Astrocyte (in vitro differentiated cells and primary cell): ENCODE measurements at regions not wholly inside any gene's neighbourhood (a gene's known extent, or its start where the extent isn't known, plus 50 kb on each side); places are given as distances from the start of the nearest gene placed in this dataset.

Source experiments
- DNase-seq: peaks from one replicate; pipeline ENCODE4 v3.0.0-alpha.2; 2010; ENCODE audit warnings: low read depth
- FAIRE-seq: peaks from 2 replicates; lab custom pipeline; 2011; peaks lifted over from hg19 to GRCh38; lab: Jason Lieb, UNC
- H2AFZ ChIP-seq: 2 replicates; pipeline ENCODE4 v1.6.0; 2012; ENCODE audit warnings: low read depth, low read length, inconsistent platforms
- H3K27ac ChIP-seq: 2 replicates; pipeline ENCODE4 v1.5.1; 2011; ENCODE audit warnings: low read depth, low read length, inconsistent platforms
- H3K27me3 ChIP-seq: 2 replicates; pipeline ENCODE4 v1.6.0; 2011; ENCODE audit warnings: low read length, inconsistent platforms; ENCODE audit not compliant: insufficient read depth
- H3K36me3 ChIP-seq: 2 replicates; pipeline ENCODE4 v1.5.1; 2011; ENCODE audit warnings: low read length, inconsistent platforms; ENCODE audit not compliant: insufficient read depth
- H3K4me1 ChIP-seq: 2 replicates; pipeline ENCODE4 v1.5.1; 2011; ENCODE audit warnings: low read length, inconsistent platforms; ENCODE audit not compliant: insufficient read depth
- H3K4me2 ChIP-seq: 2 replicates; pipeline ENCODE4 v1.6.0; 2012; ENCODE audit warnings: low read length, inconsistent platforms
- H3K4me3 ChIP-seq: 2 replicates; pipeline ENCODE4 v1.5.1; 2011; ENCODE audit warnings: low read depth, mild to moderate bottlenecking, low read length, inconsistent platforms; ENCODE audit not compliant: insufficient read depth
- H3K79me2 ChIP-seq: 2 replicates; pipeline ENCODE4 v1.6.0; 2012; ENCODE audit warnings: mild to moderate bottlenecking, low read length, inconsistent platforms; ENCODE audit not compliant: insufficient read depth
- H3K9ac ChIP-seq: 2 replicates; pipeline ENCODE4 v1.6.0; 2012; ENCODE audit warnings: mild to moderate bottlenecking, low read length, inconsistent platforms
- H3K9me3 ChIP-seq: 2 replicates; pipeline ENCODE4 v1.5.1; 2012; ENCODE audit warnings: low read depth, mild to moderate bottlenecking, low read length, inconsistent platforms; ENCODE audit not compliant: insufficient read depth
- H4K20me1 ChIP-seq: 2 replicates; pipeline ENCODE4 v1.6.0; 2012; ENCODE audit warnings: low read length, inconsistent platforms; ENCODE audit not compliant: insufficient read depth
- H3K27ac Mint-ChIP-seq: one replicate; pipeline ENCODE4 v1.8.0; 2021; ENCODE audit warnings: mild to moderate bottlenecking, mixed read lengths; ENCODE audit not compliant: unreplicated experiment
- H3K27me3 Mint-ChIP-seq: one replicate; pipeline ENCODE4 v1.8.0; 2021; ENCODE audit warnings: low read depth, mixed read lengths; ENCODE audit not compliant: unreplicated experiment
- H3K36me3 Mint-ChIP-seq: one replicate; pipeline ENCODE4 v1.8.0; 2021; ENCODE audit warnings: low read depth, mixed read lengths; ENCODE audit not compliant: unreplicated experiment
- H3K4me1 Mint-ChIP-seq: one replicate; pipeline ENCODE4 v1.8.0; 2021; ENCODE audit warnings: low read depth, mixed read lengths; ENCODE audit not compliant: unreplicated experiment
- H3K4me3 Mint-ChIP-seq: one replicate; pipeline ENCODE4 v1.8.0; 2021; ENCODE audit warnings: mild to moderate bottlenecking, moderate library complexity, mixed read lengths; ENCODE audit not compliant: unreplicated experiment
- H3K9me3 Mint-ChIP-seq: one replicate; pipeline ENCODE4 v1.8.0; 2021; ENCODE audit warnings: mild to moderate bottlenecking, mixed read lengths; ENCODE audit not compliant: unreplicated experiment
- CTCF ChIP-seq: IDR thresholded peaks from 2 replicates; pipeline ENCODE4 v1.5.1; 2011; ENCODE audit warnings: low read depth, mild to moderate bottlenecking, inconsistent platforms, low read length, moderate library complexity; ENCODE audit not compliant: insufficient read depth
- EZH2 ChIP-seq: IDR thresholded peaks from 2 replicates; pipeline ENCODE4 v1.6.1; 2012; ENCODE audit warnings: mild to moderate bottlenecking, low read length, inconsistent platforms; ENCODE audit not compliant: insufficient read depth

GRCh38 chr9:106441283-106441682 is 421.7 kb upstream of the ZNF462 start:
- H3K79me2 ChIP-seq, result no peaks in the 10 kb centered on the region
- Mint-ChIP-seq H3K4me3 (no peak overlapping the region), H3K9me3 (peaks cover 3% of the 10 kb centered on the region), H3K36me3 (no peaks in the 10 kb centered on the region), H3K4me1 (peaks cover 11% of the 10 kb centered on the region), H3K27ac (no peak overlapping the region), H3K27me3 (no peaks in the 10 kb centered on the region)
- H3K9me3 ChIP-seq, result no peaks in the 10 kb centered on the region
- H3K4me1 ChIP-seq, result no peaks in the 10 kb centered on the region
- no peak overlapping the region for H3K4me2 ChIP-seq
- DNase-seq (no peak), FAIRE-seq (no peak)
- no peaks in the 10 kb centered on the region for H3K36me3 ChIP-seq
- H2AFZ ChIP-seq, result no peak overlapping the region
- H3K4me3 ChIP-seq, result no peak overlapping the region
- H3K27me3 ChIP-seq, result no peaks in the 10 kb centered on the region
- TF ChIP-seq CTCF (no peak), EZH2 (no peak)
- no peak overlapping the region for H3K9ac ChIP-seq
- H4K20me1 ChIP-seq, result no peaks in the 10 kb centered on the region
- H3K27ac ChIP-seq, result no peak overlapping the region

- no peak overlapping the region for H3K27ac ChIP-seq
- Mint-ChIP-seq H3K9me3 (peaks cover 3% of the 10 kb centered on the region), H3K4me3 (no peak overlapping the region), H3K27me3 (no peaks in the 10 kb centered on the region), H3K36me3 (no peaks in the 10 kb centered on the region), H3K27ac (no peak overlapping the region), H3K4me1 (peaks cover 11% of the 10 kb centered on the region)
- no peak overlapping the region for H3K4me3 ChIP-seq
- no peaks in the 10 kb centered on the region for H3K36me3 ChIP-seq
- H2AFZ ChIP-seq, result no peak overlapping the region
- no peaks in the 10 kb centered on the region for H3K79me2 ChIP-seq
- no peaks in the 10 kb centered on the region for H3K9me3 ChIP-seq
- no peaks in the 10 kb centered on the region for H4K20me1 ChIP-seq
- FAIRE-seq, result no peak
- no peak overlapping the region for H3K9ac ChIP-seq
- H3K27me3 ChIP-seq, result no peaks in the 10 kb centered on the region
- H3K4me1 ChIP-seq, result no peaks in the 10 kb centered on the region
- TF ChIP-seq EZH2, result no peak
- TF ChIP-seq CTCF, result no peak
- no peak for DNase-seq
- H3K4me2 ChIP-seq, result no peak overlapping the region
Measured at GRCh38 chr9:106443520-106443919, 419.4 kb upstream of the ZNF462 start.

GRCh38 chr9:106445107-106445506 is 417.9 kb upstream of the ZNF462 start:
- no peak overlapping the region for H3K27ac ChIP-seq
- H2AFZ ChIP-seq, result no peak overlapping the region
- H3K4me3 ChIP-seq, result no peak overlapping the region
- H3K4me1 ChIP-seq, result no peaks in the 10 kb centered on the region
- no peaks in the 10 kb centered on the region for H3K27me3 ChIP-seq
- FAIRE-seq, result no peak
- no peaks in the 10 kb centered on the region for H3K36me3 ChIP-seq
- Mint-ChIP-seq H3K36me3 (no peaks in the 10 kb centered on the region), H3K4me3 (no peak overlapping the region), H3K27ac (no peak overlapping the region), H3K4me1 (peaks cover 13% of the 10 kb centered on the region), H3K9me3 (peaks cover 3% of the 10 kb centered on the region), H3K27me3 (no peaks in the 10 kb centered on the region)
- H3K79me2 ChIP-seq, result no peaks in the 10 kb centered on the region
- DNase-seq, result no peak
- TF ChIP-seq CTCF (no peak), EZH2 (no peak)
- no peak overlapping the region for H3K4me2 ChIP-seq
- no peaks in the 10 kb centered on the region for H3K9me3 ChIP-seq
- H3K9ac ChIP-seq, result no peak overlapping the region
- no peaks in the 10 kb centered on the region for H4K20me1 ChIP-seq
